ENCODE measurements at regions not wholly inside any gene's neighbourhood (a gene's known extent, or its start where the extent isn't known, plus 50 kb on each side); places are given as distances from the start of the nearest gene placed in this dataset.

- no peak for DNase-seq
Measured at GRCh38 chr12:125193376-125194152, 128.3 kb downstream of the AACS start.

GRCh38 chr12:125194163-125194773 lies 129.0 kb downstream of the AACS start:
- DNase-seq, result no peak

- DNase-seq, result no peak
Measured at GRCh38 chr12:125194987-125195386, 129.8 kb downstream of the AACS start.

- no peak for DNase-seq
Measured at GRCh38 chr12:125197326-125197725, 132.1 kb downstream of the AACS start.

- no peak for DNase-seq
Measured at GRCh38 chr12:125198652-125199051, 133.4 kb downstream of the AACS start.

GRCh38 chr12:125201090-125201489 lies 135.9 kb downstream of the AACS start:
- no peak for DNase-seq

GRCh38 chr12:125201940-125202339 lies 136.7 kb downstream of the AACS start:
- no peak for DNase-seq

- no peak for DNase-seq
Measured at GRCh38 chr12:125202421-125202820, 137.2 kb downstream of the AACS start.

GRCh38 chr12:125203145-125203765 lies 138.0 kb downstream of the AACS start:
- DNase-seq, result no peak

- no peak for DNase-seq
Measured at GRCh38 chr12:125205386-125205785, 140.2 kb downstream of the AACS start.

- no peak for DNase-seq
Measured at GRCh38 chr12:125206711-125207110, 141.5 kb downstream of the AACS start.

- DNase-seq, result no peak
Measured at GRCh38 chr12:125208334-125208733, 143.1 kb downstream of the AACS start.

- no peak for DNase-seq
Measured at GRCh38 chr12:125208942-125209341, 143.7 kb downstream of the AACS start.

- DNase-seq, result no peak
Measured at GRCh38 chr12:125210104-125210755, 145.0 kb downstream of the AACS start.

- DNase-seq, result no peak
Measured at GRCh38 chr12:125211464-125211863, 146.2 kb downstream of the AACS start.

- DNase-seq, result no peak
Measured at GRCh38 chr12:125214289-125214688, 149.1 kb downstream of the AACS start.

- no peak for DNase-seq
Measured at GRCh38 chr12:125216756-125217155, 151.5 kb downstream of the AACS start.

- no peak for DNase-seq
Measured at GRCh38 chr12:125217308-125217707, 152.1 kb downstream of the AACS start.

- no peak for DNase-seq
Measured at GRCh38 chr12:125218952-125219351, 153.7 kb downstream of the AACS start.

- DNase-seq, result no peak
Measured at GRCh38 chr12:125220404-125221273, 155.4 kb downstream of the AACS start.

- no peak for DNase-seq
Measured at GRCh38 chr12:125221602-125222001, 156.4 kb downstream of the AACS start.

GRCh38 chr12:125222876-125223275 lies 157.6 kb downstream of the AACS start:
- no peak for DNase-seq

GRCh38 chr12:125225641-125226040 lies 160.4 kb downstream of the AACS start:
- no peak for DNase-seq
